Parathyroid adenoma (tissue), 2 donors: ENCODE measurements at regions not wholly inside any gene's neighbourhood (a gene's known extent, or its start where the extent isn't known, plus 50 kb on each side); places are given as distances from the start of the nearest gene placed in this dataset.

Experiments used
- H2AFZ ChIP-seq: fragments of 300-600 bp; sonication (generic); one replicate; pipeline ENCODE4 v1.7.0; 2017; ENCODE audit warnings: antibody characterized with exemption, mild to moderate bottlenecking
- H3K27ac ChIP-seq: fragments of 300-600 bp; sonication (generic); one replicate; pipeline ENCODE4 v1.7.0; 2017
- H3K27me3 ChIP-seq: fragments of 300-600 bp; sonication (generic); one replicate; pipeline ENCODE4 v1.7.0; 2017; ENCODE audit warnings: low read length; ENCODE audit not compliant: control insufficient read depth, insufficient read depth
- H3K36me3 ChIP-seq: fragments of 300-600 bp; sonication (generic); one replicate; pipeline ENCODE4 v1.7.0; 2017; ENCODE audit warnings: low read length; ENCODE audit not compliant: control insufficient read depth, insufficient read depth
- H3K4me1 ChIP-seq: fragments of 300-600 bp; sonication (generic); one replicate; pipeline ENCODE4 v1.7.0; 2017; ENCODE audit warnings: control low read depth
- H3K4me2 ChIP-seq: fragments of 300-600 bp; sonication (generic); one replicate; pipeline ENCODE4 v1.7.0; 2017; ENCODE audit warnings: low read length
- H3K4me3 ChIP-seq: fragments of 300-600 bp; sonication (generic); one replicate; pipeline ENCODE4 v1.7.0; 2017; ENCODE audit warnings: low read depth, low read length
- H3K79me2 ChIP-seq: fragments of 300-600 bp; sonication (generic); one replicate; pipeline ENCODE4 v1.7.0; 2017; ENCODE audit warnings: control low read depth
- H3K9ac ChIP-seq: fragments of 300-600 bp; sonication (generic); one replicate; pipeline ENCODE4 v1.7.0; 2017; ENCODE audit warnings: mild to moderate bottlenecking
- H3K9me3 ChIP-seq: fragments of 300-600 bp; sonication (generic); one replicate; pipeline ENCODE4 v1.7.0; 2017; ENCODE audit warnings: low read length; ENCODE audit not compliant: control insufficient read depth
- CTCF ChIP-seq: fragments of 300-600 bp; sonication (generic); IDR thresholded peaks from one replicate; pipeline ENCODE4 v1.7.0; 2017; ENCODE audit warnings: antibody characterized with exemption, mild to moderate bottlenecking
- donor health status: primary hyperparathyroidism.

- Histone ChIP-seq H3K4me3 (no peak overlapping the region), H3K27me3 (no peaks in the 10 kb centered on the region), H3K27ac (no peak overlapping the region), H3K9ac (no peak overlapping the region), H3K4me1 (peaks cover 4% of the 10 kb centered on the region), H3K79me2 (no peaks in the 10 kb centered on the region), H3K36me3 (no peaks in the 10 kb centered on the region), H2AFZ (no peak overlapping the region), H3K4me2 (no peak overlapping the region), H3K9me3 (no peaks in the 10 kb centered on the region)
- no peak for TF ChIP-seq CTCF
Measured at GRCh38 chr16:50901062-50901461, 159.2 kb downstream of the CYLD start.

- peaks cover 4% of the 10 kb centered on the region for H3K4me1 ChIP-seq
- H3K9ac ChIP-seq: no peak overlapping the region
- no peaks in the 10 kb centered on the region for H3K27me3 ChIP-seq
- H3K4me3 ChIP-seq: no peak overlapping the region
- H3K27ac ChIP-seq: no peak overlapping the region
- H3K36me3 ChIP-seq: no peaks in the 10 kb centered on the region
- H2AFZ ChIP-seq: no peak overlapping the region
- no peak overlapping the region for H3K4me2 ChIP-seq
- TF ChIP-seq CTCF: no peak
- H3K9me3 ChIP-seq: no peaks in the 10 kb centered on the region
- no peaks in the 10 kb centered on the region for H3K79me2 ChIP-seq
Measured at GRCh38 chr16:50900391-50900942, 158.6 kb downstream of the CYLD start.

GRCh38 chr16:50899951-50900350 is 158.1 kb downstream of the CYLD start:
- H3K79me2 ChIP-seq: no peaks in the 10 kb centered on the region
- H3K4me3 ChIP-seq: no peak overlapping the region
- TF ChIP-seq CTCF: no peak
- H2AFZ ChIP-seq: no peak overlapping the region
- H3K9me3 ChIP-seq: no peaks in the 10 kb centered on the region
- no peaks in the 10 kb centered on the region for H3K36me3 ChIP-seq
- H3K27ac ChIP-seq: no peak overlapping the region
- H3K9ac ChIP-seq: no peak overlapping the region
- H3K27me3 ChIP-seq: no peaks in the 10 kb centered on the region
- peaks cover 4% of the 10 kb centered on the region for H3K4me1 ChIP-seq
- H3K4me2 ChIP-seq: no peak overlapping the region

- Histone ChIP-seq H3K27ac (no peak overlapping the region), H2AFZ (no peak overlapping the region), H3K79me2 (no peaks in the 10 kb centered on the region), H3K4me3 (no peak overlapping the region), H3K9me3 (no peaks in the 10 kb centered on the region), H3K4me1 (no peaks in the 10 kb centered on the region), H3K36me3 (no peaks in the 10 kb centered on the region), H3K27me3 (no peaks in the 10 kb centered on the region), H3K9ac (no peak overlapping the region), H3K4me2 (no peak overlapping the region)
- TF ChIP-seq CTCF: no peak
Measured at GRCh38 chr16:50889746-50890145, 147.9 kb downstream of the CYLD start.

GRCh38 chr16:50889276-50889675 is 147.4 kb downstream of the CYLD start:
- Histone ChIP-seq H3K9ac (no peak overlapping the region), H3K27ac (no peak overlapping the region), H3K4me1 (no peaks in the 10 kb centered on the region), H3K27me3 (no peaks in the 10 kb centered on the region), H3K9me3 (no peaks in the 10 kb centered on the region), H3K79me2 (no peaks in the 10 kb centered on the region), H2AFZ (no peak overlapping the region), H3K4me3 (no peak overlapping the region), H3K36me3 (no peaks in the 10 kb centered on the region), H3K4me2 (no peak overlapping the region)
- TF ChIP-seq CTCF: no peak
